Hepatocyte (in vitro differentiated cells): ENCODE measurements at regions not wholly inside any gene's neighbourhood (a gene's known extent, or its start where the extent isn't known, plus 50 kb on each side); places are given as distances from the start of the nearest gene placed in this dataset.

Experiments used
- DNase-seq: peaks from one replicate; pipeline ENCODE4 v3.0.0-alpha.2; 2016; ENCODE audit warnings: low spot score
- H2AFZ ChIP-seq: fragments of 200-600 bp; sonication (generic); 2 replicates; pipeline ENCODE4 v1.6.0; 2016; ENCODE audit warnings: antibody characterized with exemption, mild to moderate bottlenecking
- H3K27ac ChIP-seq: fragments of 200-600 bp; sonication (generic); 2 replicates; pipeline ENCODE4 v1.5.1; 2016; ENCODE audit warnings: mild to moderate bottlenecking
- H3K27me3 ChIP-seq: fragments of 200-600 bp; sonication (generic); 2 replicates; pipeline ENCODE4 v1.6.1; 2016
- H3K36me3 ChIP-seq: fragments of 200-600 bp; sonication (generic); replicated peaks from 2 replicates; pipeline ENCODE4 v1.5.1; 2016; ENCODE audit warnings: low read depth; ENCODE audit not compliant: insufficient read depth
- H3K4me1 ChIP-seq: fragments of 200-600 bp; sonication (generic); 2 replicates; pipeline ENCODE4 v1.5.1; 2016; ENCODE audit warnings: mild to moderate bottlenecking, moderate library complexity; ENCODE audit not compliant: insufficient read depth
- H3K4me2 ChIP-seq: fragments of 200-600 bp; sonication (generic); 2 replicates; pipeline ENCODE4 v1.6.0; 2016
- H3K4me3 ChIP-seq: fragments of 200-600 bp; sonication (generic); 2 replicates; pipeline ENCODE4 v1.5.1; 2016; ENCODE audit warnings: mild to moderate bottlenecking
- H3K79me2 ChIP-seq: fragments of 200-600 bp; sonication (generic); 2 replicates; pipeline ENCODE4 v1.6.0; 2017; ENCODE audit warnings: mild to moderate bottlenecking
- H3K9me2 ChIP-seq: fragments of 200-600 bp; sonication (generic); replicated peaks from 2 replicates; pipeline ENCODE4 v1.6.0; 2017; ENCODE audit warnings: mild to moderate bottlenecking; ENCODE audit not compliant: insufficient read depth
- H3K9me3 ChIP-seq: fragments of 200-600 bp; sonication (generic); 2 replicates; pipeline ENCODE4 v1.5.1; 2016; ENCODE audit warnings: low read depth, mild to moderate bottlenecking
- H4K20me1 ChIP-seq: fragments of 200-600 bp; sonication (generic); 2 replicates; pipeline ENCODE4 v1.6.0; 2016; ENCODE audit warnings: mild to moderate bottlenecking; ENCODE audit not compliant: insufficient read depth, poor library complexity, severe bottlenecking
- EZH2 ChIP-seq: fragments of 200-600 bp; sonication (generic); IDR thresholded peaks from 2 replicates; pipeline ENCODE4 v1.6.1; 2016; ENCODE audit warnings: antibody characterized with exemption, mild to moderate bottlenecking, borderline replicate concordance
- EZH2phosphoT487 ChIP-seq: fragments of 200-600 bp; sonication (generic); IDR thresholded peaks from one replicate; pipeline ENCODE4 v1.6.1; 2018; ENCODE audit warnings: antibody characterized with exemption, mild to moderate bottlenecking, low read depth, moderate library complexity; ENCODE audit not compliant: unreplicated experiment, severe bottlenecking
- WGBS: methylation state at CpG from one replicate; pipeline ENCODE4 v1.1.6; 2016; ENCODE audit warnings: low lambda C conversion rate; ENCODE audit errors: missing lambda C conversion rate; 5-methylcytosine and 5-hydroxymethylcytosine counted together
- TF ChIP-seq, protein P1 (sequence below): fragments of 200-600 bp; sonication (generic); IDR thresholded peaks from 2 replicates; pipeline ENCODE4 v1.5.1; 2016; ENCODE audit warnings: antibody characterized with exemption, mild to moderate bottlenecking; ENCODE audit not compliant: poor library complexity

DNA sequence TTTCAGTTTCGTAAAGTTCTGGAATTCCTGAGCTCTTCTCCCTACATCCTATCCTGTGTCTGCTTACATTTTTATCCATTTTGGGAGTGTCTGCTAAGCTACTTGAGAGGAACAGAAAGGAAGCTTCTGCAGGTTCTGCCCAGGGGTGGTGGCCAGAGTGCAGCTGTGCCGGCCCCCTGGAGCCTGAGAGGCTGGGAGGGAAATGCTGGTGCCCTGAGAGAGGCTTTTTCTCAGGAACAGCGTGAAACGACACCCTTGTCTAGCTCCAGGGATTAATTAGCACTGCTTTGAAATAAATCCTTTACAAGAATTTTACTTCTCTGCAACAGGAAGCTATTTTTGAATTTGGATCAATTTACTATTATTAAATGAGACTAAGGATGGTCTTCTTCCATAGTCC lies 165.4 kb downstream of the SLC15A5 start:
- Histone ChIP-seq H3K36me3 (no peaks in the 10 kb centered on the region), H3K27ac (no peak overlapping the region), H3K27me3 (no peaks in the 10 kb centered on the region), H4K20me1 (no peaks in the 10 kb centered on the region), H3K9me3 (no peaks in the 10 kb centered on the region), H3K79me2 (no peaks in the 10 kb centered on the region), H2AFZ (no peak overlapping the region), H3K4me3 (no peak overlapping the region), H3K4me2 (no peak overlapping the region), H3K4me1 (no peaks in the 10 kb centered on the region), H3K9me2 (no peaks in the 10 kb centered on the region)
- 62% methylated on average over 4 of the region's 4 CpGs for WGBS
- TF ChIP-seq EZH2phosphoT487 (no peak), EZH2 (no peak)
- TF ChIP-seq, protein P1, sequence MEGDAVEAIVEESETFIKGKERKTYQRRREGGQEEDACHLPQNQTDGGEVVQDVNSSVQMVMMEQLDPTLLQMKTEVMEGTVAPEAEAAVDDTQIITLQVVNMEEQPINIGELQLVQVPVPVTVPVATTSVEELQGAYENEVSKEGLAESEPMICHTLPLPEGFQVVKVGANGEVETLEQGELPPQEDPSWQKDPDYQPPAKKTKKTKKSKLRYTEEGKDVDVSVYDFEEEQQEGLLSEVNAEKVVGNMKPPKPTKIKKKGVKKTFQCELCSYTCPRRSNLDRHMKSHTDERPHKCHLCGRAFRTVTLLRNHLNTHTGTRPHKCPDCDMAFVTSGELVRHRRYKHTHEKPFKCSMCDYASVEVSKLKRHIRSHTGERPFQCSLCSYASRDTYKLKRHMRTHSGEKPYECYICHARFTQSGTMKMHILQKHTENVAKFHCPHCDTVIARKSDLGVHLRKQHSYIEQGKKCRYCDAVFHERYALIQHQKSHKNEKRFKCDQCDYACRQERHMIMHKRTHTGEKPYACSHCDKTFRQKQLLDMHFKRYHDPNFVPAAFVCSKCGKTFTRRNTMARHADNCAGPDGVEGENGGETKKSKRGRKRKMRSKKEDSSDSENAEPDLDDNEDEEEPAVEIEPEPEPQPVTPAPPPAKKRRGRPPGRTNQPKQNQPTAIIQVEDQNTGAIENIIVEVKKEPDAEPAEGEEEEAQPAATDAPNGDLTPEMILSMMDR, result no peak
- DNase-seq, result no peak

DNA sequence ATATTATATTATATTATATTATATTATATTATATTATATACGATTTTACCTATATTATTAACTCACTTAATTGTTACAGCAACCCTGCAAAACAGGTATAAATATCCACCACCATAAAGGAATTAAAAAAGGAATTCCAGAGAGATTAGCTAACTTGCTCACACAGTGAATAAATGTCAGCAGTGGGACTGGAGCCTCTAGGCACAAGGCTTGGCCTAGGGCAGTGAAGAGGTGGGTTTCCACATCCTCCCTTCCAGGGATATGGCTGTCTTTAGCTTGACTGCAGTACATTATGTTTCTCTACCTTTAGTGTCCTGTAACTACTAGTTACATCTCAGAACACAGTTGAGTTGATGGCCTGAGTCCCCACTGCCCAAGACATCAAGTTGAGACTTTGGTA lies 166.9 kb downstream of the SLC15A5 start:
- Histone ChIP-seq H3K4me2 (no peak overlapping the region), H3K27me3 (no peaks in the 10 kb centered on the region), H4K20me1 (no peaks in the 10 kb centered on the region), H2AFZ (no peak overlapping the region), H3K4me3 (no peak overlapping the region), H3K36me3 (no peaks in the 10 kb centered on the region), H3K4me1 (no peaks in the 10 kb centered on the region), H3K79me2 (no peaks in the 10 kb centered on the region), H3K9me3 (no peaks in the 10 kb centered on the region), H3K27ac (no peak overlapping the region), H3K9me2 (no peaks in the 10 kb centered on the region)
- WGBS, result 86% methylated on average over 1 of the region's 1 CpG
- DNase-seq, result no peak
- TF ChIP-seq EZH2 (no peak), EZH2phosphoT487 (no peak)
- TF ChIP-seq, protein P1, result no peak

DNA sequence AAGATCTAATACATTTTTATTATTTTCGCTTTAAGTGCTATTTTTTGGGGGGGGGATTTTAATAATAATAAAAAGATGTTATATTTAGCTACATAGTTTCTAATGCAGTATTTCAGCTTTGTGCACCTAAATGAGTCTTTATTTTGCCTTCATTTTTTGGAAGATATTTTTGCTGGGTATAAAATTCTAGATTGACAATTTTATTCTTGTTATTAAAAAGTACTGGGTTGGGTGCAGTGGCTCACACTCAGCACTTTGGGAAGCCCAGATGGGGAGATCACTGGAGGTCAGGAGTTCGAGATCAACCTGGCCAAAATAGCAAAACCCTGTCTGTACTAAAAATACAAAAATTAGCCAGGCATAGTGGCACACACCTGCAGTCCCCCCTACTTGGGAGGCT lies 173.6 kb downstream of the SLC15A5 start:
- no peak for DNase-seq
- Histone ChIP-seq H3K79me2 (no peaks in the 10 kb centered on the region), H3K9me3 (peaks cover 8% of the 10 kb centered on the region), H3K4me1 (no peaks in the 10 kb centered on the region), H3K27ac (no peak overlapping the region), H3K36me3 (no peaks in the 10 kb centered on the region), H2AFZ (no peak overlapping the region), H3K9me2 (no peaks in the 10 kb centered on the region), H3K4me3 (no peak overlapping the region), H4K20me1 (no peaks in the 10 kb centered on the region), H3K27me3 (no peaks in the 10 kb centered on the region), H3K4me2 (no peak overlapping the region)
- no peak for TF ChIP-seq EZH2
- no peak for TF ChIP-seq EZH2phosphoT487
- TF ChIP-seq, protein P1, result no peak
- WGBS, result 90% methylated on average over 2 of the region's 2 CpGs

GRCh38 chr12:16100206-16100605 lies 177.3 kb downstream of the SLC15A5 start:
- peaks cover 8% of the 10 kb centered on the region for H3K9me3 ChIP-seq
- no peak overlapping the region for H3K4me3 ChIP-seq
- H3K27me3 ChIP-seq, result no peaks in the 10 kb centered on the region
- H3K4me1 ChIP-seq, result no peaks in the 10 kb centered on the region
- H2AFZ ChIP-seq, result no peak overlapping the region
- TF ChIP-seq EZH2 (no peak), EZH2phosphoT487 (no peak)
- TF ChIP-seq, protein P1, result no peak
- WGBS, result 67% methylated on average over 3 of the region's 3 CpGs
- H3K9me2 ChIP-seq, result no peaks in the 10 kb centered on the region
- no peak overlapping the region for H3K27ac ChIP-seq
- no peaks in the 10 kb centered on the region for H3K79me2 ChIP-seq
- H3K4me2 ChIP-seq, result no peak overlapping the region
- no peaks in the 10 kb centered on the region for H4K20me1 ChIP-seq
- DNase-seq, result no peak
- H3K36me3 ChIP-seq, result no peaks in the 10 kb centered on the region
